Gastrocnemius medialis (tissue), 4 donors: ENCODE measurements at regions not wholly inside any gene's neighbourhood (a gene's known extent, or its start where the extent isn't known, plus 50 kb on each side); places are given as distances from the start of the nearest gene placed in this dataset.

ENCODE experiments used
- CTCF ChIP-seq, 5 experiments: fragments of 450-650 bp in 3 of 5; fragments of 200-600 bp in 2 of 5; sonication (generic) in 2 of 5; IDR thresholded peaks in 4 of 5; conservative IDR thresholded peaks in 1 of 5; 1 replicate in 4 of 5; 2 replicates in 1 of 5; pipeline ENCODE4 v1.5.1; 2016 to 2019; ENCODE audit warnings: antibody characterized with exemption in 5 of 5, mild to moderate bottlenecking in 3 of 5, moderate library complexity in 3 of 5
- POLR2A ChIP-seq, 2 donors: fragments of 450-650 bp; IDR thresholded peaks; one replicate each; pipeline ENCODE4 v1.6.1; 2017; ENCODE audit warnings: antibody characterized with exemption in 2 of 2, mild to moderate bottlenecking in 2 of 2, moderate library complexity in 2 of 2

GRCh38 chr13:103303078-103303651 is 236.9 kb upstream of the SLC10A2 start:
- TF ChIP-seq CTCF (IDR thresholded peaks at IDR 0.05 in 4 of 5, conservative IDR thresholded peaks at IDR 0.05 in 1 of 5) (no peak), POLR2A (IDR thresholded peaks at IDR 0.05) (no peak)
